HCT116 (cell line): ENCODE measurements at regions not wholly inside any gene's neighbourhood (a gene's known extent, or its start where the extent isn't known, plus 50 kb on each side); places are given as distances from the start of the nearest gene placed in this dataset.

Experiments
- ATAC-seq: fragments of 200-7000 bp; cut with Tn5 transposase; 2 replicates; pipeline ENCODE4 v1.9.1; 2020; ENCODE audit warnings: mild to moderate bottlenecking, moderate library complexity
- BruUV-seq: library from RNA; stranded (reverse); fragments of 400-500 nt; replicated peaks from 2 replicates; lab custom pipeline; 2021; lab: Mats Ljungman, UMichigan
- CTCF ChIA-PET: fragments of 300-600 bp; sonication (Branson Sonifier 250); formaldehyde crosslinking; loops from one replicate; lab custom pipeline; 2021; ENCODE audit warnings: antibody characterized with exemption; lab: Charles Lee
- POLR2A ChIA-PET: fragments of 300-600, 350-600 bp; sonication (Branson Sonifier 250); formaldehyde crosslinking; loops from one replicate; lab custom pipeline; 2021; ENCODE audit warnings: antibody characterized with exemption; lab: Charles Lee
- RAD21 ChIA-PET, 2 experiments: fragments of 300-600 bp; sonication (Branson Sonifier 250); formaldehyde crosslinking; loops; one replicate each; lab custom pipeline; 2023; ENCODE audit warnings: low total read pairs in 2 of 2; ENCODE audit not compliant: uncharacterized antibody in 2 of 2, unreplicated experiment in 2 of 2, low non-redundant PET in 1 of 2; lab: Charles Lee
- DNase-seq: peaks from one replicate; pipeline ENCODE4 v3.0.0-alpha.2; 2010; ENCODE audit warnings: low read depth, low spot score
- H2AFZ ChIP-seq: fragments of 200-600 bp; shearing (Covaris generic), sonication (generic); 2 replicates; pipeline ENCODE4 v1.6.1; 2017; ENCODE audit warnings: low read depth, mixed run types, mixed read lengths, antibody characterized with exemption, low read length; ENCODE audit not compliant: poor library complexity, severe bottlenecking
- H3K27ac ChIP-seq: 2 replicates; pipeline ENCODE4 v1.5.1; 2012; ENCODE audit warnings: low read depth, low read length
- H3K27me3 ChIP-seq: fragments of 200-600 bp; sonication (generic); 2 replicates; pipeline ENCODE4 v1.6.1; 2016; ENCODE audit warnings: mixed run types, low read length, mixed read lengths; ENCODE audit not compliant: insufficient read depth
- H3K36me3 ChIP-seq, 2 experiments: fragments of 200-500 bp in 1 of 2; fragments of 200-600 bp in 1 of 2; sonication (Bioruptor generic) in 1 of 2; sonication (generic) in 1 of 2; 2 replicates each; pipeline versions ENCODE4 v1.5.1 to v1.6.1; 2014 to 2016; ENCODE audit warnings: low read length in 2 of 2, inconsistent platforms in 1 of 2, mixed read lengths in 1 of 2, mixed run types in 1 of 2; ENCODE audit not compliant: insufficient read depth in 2 of 2, control insufficient read depth in 1 of 2
- H3K4me1 ChIP-seq, 2 experiments: fragments of 200-600 bp in 1 of 2; sonication (generic) in 1 of 2; 2 replicates each; pipeline versions ENCODE4 v1.5.1 to v1.6.1; 2012 to 2017; ENCODE audit warnings: low read length in 2 of 2, inconsistent platforms in 1 of 2, mild to moderate bottlenecking in 1 of 2, mixed read lengths in 1 of 2, mixed run types in 1 of 2, moderate library complexity in 1 of 2; ENCODE audit not compliant: insufficient read depth in 2 of 2, control insufficient read depth in 1 of 2
- H3K4me2 ChIP-seq: fragments of 200-600 bp; sonication (generic); 2 replicates; pipeline ENCODE4 v1.6.1; 2017; ENCODE audit warnings: mixed run types, low read length, mixed read lengths
- H3K4me3 ChIP-seq, 2 experiments: fragments of 200-600 bp in 1 of 2; sonication (generic) in 1 of 2; replicated peaks in 1 of 2; 2 replicates each; pipeline ENCODE4 v1.5.1; 2011 to 2016; ENCODE audit warnings: low read length in 2 of 2, control low read depth in 1 of 2, low read depth in 1 of 2, mild to moderate bottlenecking in 1 of 2, mixed read lengths in 1 of 2, mixed run types in 1 of 2
- H3K79me2 ChIP-seq: fragments of 200-600 bp; sonication (generic); 2 replicates; pipeline ENCODE4 v1.6.1; 2017; ENCODE audit warnings: mild to moderate bottlenecking, mixed run types, low read length, moderate library complexity, mixed read lengths; ENCODE audit not compliant: insufficient read depth
- H3K9ac ChIP-seq: fragments of 200-600 bp; sonication (generic); 2 replicates; pipeline ENCODE4 v1.6.1; 2016; ENCODE audit warnings: low read length, mixed read lengths
- H3K9me2 ChIP-seq: fragments of 200-600 bp; sonication (generic), shearing (Covaris generic); 2 replicates; pipeline ENCODE4 v1.6.1; 2017; ENCODE audit warnings: mixed run types, mild to moderate bottlenecking, moderate library complexity; ENCODE audit not compliant: insufficient read depth
- H3K9me3 ChIP-seq, 2 experiments: fragments of 200-500 bp in 1 of 2; fragments of 200-600 bp in 1 of 2; sonication (Bioruptor generic) in 1 of 2; sonication (generic) in 1 of 2; 2 replicates each; pipeline ENCODE4 v1.6.1; 2014 to 2017; ENCODE audit warnings: low read length in 2 of 2, mixed read lengths in 2 of 2, inconsistent platforms in 1 of 2, low read depth in 1 of 2, mild to moderate bottlenecking in 1 of 2, mixed run types in 1 of 2, moderate library complexity in 1 of 2; ENCODE audit not compliant: control insufficient read depth in 1 of 2, insufficient read depth in 1 of 2
- H4K20me1 ChIP-seq: fragments of 200-600 bp; sonication (generic), shearing (Covaris generic); 2 replicates; pipeline ENCODE4 v1.6.1; 2017; ENCODE audit warnings: mixed run types, mild to moderate bottlenecking, moderate library complexity; ENCODE audit not compliant: insufficient read depth
- ATF3 ChIP-seq: IDR thresholded peaks from 2 replicates; pipeline ENCODE4 v1.6.1; 2012
- CBX3 ChIP-seq: IDR thresholded peaks from 2 replicates; pipeline ENCODE4 v1.6.1; 2012; ENCODE audit warnings: low read depth
- CEBPB ChIP-seq: IDR thresholded peaks from 2 replicates; pipeline ENCODE4 v1.6.1; 2012; ENCODE audit warnings: low read depth
- EGR1 ChIP-seq: IDR thresholded peaks from 2 replicates; pipeline ENCODE4 v1.6.1; 2012; ENCODE audit warnings: low read depth
- ELF1 ChIP-seq: IDR thresholded peaks from 2 replicates; pipeline ENCODE4 v1.6.1; 2012; ENCODE audit warnings: low read depth, borderline replicate concordance
- EZH2phosphoT487 ChIP-seq: fragments of 200-600 bp; IDR thresholded peaks from 2 replicates; pipeline ENCODE4 v1.6.1; 2018; ENCODE audit warnings: antibody characterized with exemption, borderline replicate concordance
- JUND ChIP-seq: IDR thresholded peaks from 2 replicates; pipeline ENCODE4 v1.6.1; 2012
- MAX ChIP-seq: IDR thresholded peaks from 2 replicates; pipeline ENCODE4 v1.6.1; 2012
- POLR2A ChIP-seq: IDR thresholded peaks from 2 replicates; pipeline ENCODE4 v1.7.0; 2011; ENCODE audit warnings: borderline replicate concordance; ENCODE audit not compliant: insufficient read depth, insufficient read length; ENCODE audit errors: extremely low read depth
- POLR2AphosphoS5 ChIP-seq: IDR thresholded peaks from 2 replicates; pipeline ENCODE4 v1.6.1; 2011; ENCODE audit warnings: mild to moderate bottlenecking, low read depth, low read length, moderate library complexity
- RAD21 ChIP-seq: IDR thresholded peaks from 2 replicates; pipeline ENCODE4 v1.6.1; 2012; ENCODE audit warnings: low read depth, mild to moderate bottlenecking
- REST ChIP-seq: IDR thresholded peaks from 2 replicates; pipeline ENCODE4 v1.6.1; 2012; ENCODE audit warnings: low read depth
- SIN3A ChIP-seq: IDR thresholded peaks from 2 replicates; pipeline ENCODE4 v1.6.1; 2012; ENCODE audit warnings: low read depth
- SRF ChIP-seq: IDR thresholded peaks from 2 replicates; pipeline ENCODE4 v1.6.1; 2012; ENCODE audit warnings: low read depth
- TCF7L2 ChIP-seq: IDR thresholded peaks from 2 replicates; pipeline ENCODE4 v1.7.0; 2011; ENCODE audit warnings: borderline replicate concordance, inconsistent platforms; ENCODE audit not compliant: insufficient read depth, insufficient read length; ENCODE audit errors: extremely low read depth
- ZBTB33 ChIP-seq: IDR thresholded peaks from 2 replicates; pipeline ENCODE4 v1.6.1; 2011; ENCODE audit warnings: mild to moderate bottlenecking, low read length, moderate library complexity; ENCODE audit not compliant: insufficient replicate concordance; ENCODE audit errors: extremely low read depth
- ZFX ChIP-seq: fragments of 450-650 bp; IDR thresholded peaks from 2 replicates; pipeline ENCODE4 v1.6.1; 2017
- intact Hi-C: fragments of 100-400 bp; cut with micrococcal nuclease; formaldehyde crosslinking; loops from 2 replicates; pipeline ENCODE4 v1.10.0; 2022

- Histone ChIP-seq H3K27ac (no peak overlapping the region), H3K4me2 (no peak overlapping the region), H3K36me3 (no peaks in the 10 kb centered on the region), H3K9me2 (no peaks in the 10 kb centered on the region), H2AFZ (no peak overlapping the region), H3K79me2 (no peaks in the 10 kb centered on the region), H4K20me1 (no peaks in the 10 kb centered on the region), H3K4me1 (no peaks in the 10 kb centered on the region), H3K27me3 (no peaks in the 10 kb centered on the region), H3K9me3 (no peaks in the 10 kb centered on the region), H3K4me3 (no peak overlapping the region), H3K9ac (no peak overlapping the region)
- ATAC-seq = no peak
- no peak for TF ChIP-seq ATF3
- no peak for TF ChIP-seq JUND
- no peak for TF ChIP-seq EGR1
- no peak for TF ChIP-seq POLR2AphosphoS5
- no peak for TF ChIP-seq EZH2phosphoT487
- no peak for TF ChIP-seq RAD21
- TF ChIP-seq CEBPB = no peak
- TF ChIP-seq REST = no peak
- TF ChIP-seq POLR2A = no peak
- no peak for TF ChIP-seq ELF1
- TF ChIP-seq MAX = no peak
- no peak for TF ChIP-seq SIN3A
- TF ChIP-seq TCF7L2 = no peak
- TF ChIP-seq SRF = no peak
- TF ChIP-seq ZFX = no peak
- no peak for TF ChIP-seq ZBTB33
- no peak for TF ChIP-seq CBX3
- CTCF ChIA-PET = no interaction called here
- POLR2A ChIA-PET = no interaction called here
- intact Hi-C loops = no loop called here
- BruUV-seq = no TSS peak
- RAD21 ChIA-PET = no interaction called here
- no peak for DNase-seq
Measured at GRCh38 chr2:208722731-208723130, 316.1 kb downstream of the PTH2R start.
